Glutamatergic neuron (in vitro differentiated cells): ENCODE measurements at regions not wholly inside any gene's neighbourhood (a gene's known extent, or its start where the extent isn't known, plus 50 kb on each side); places are given as distances from the start of the nearest gene placed in this dataset.

Experiments
- DNase-seq: peaks from one replicate; pipeline ENCODE4 v3.0.0; 2022
- H3K27ac Mint-ChIP-seq: one replicate; pipeline ENCODE4 v1.8.0; 2020; ENCODE audit warnings: mild to moderate bottlenecking, mixed read lengths, inconsistent platforms; ENCODE audit not compliant: unreplicated experiment
- H3K27me3 Mint-ChIP-seq: one replicate; pipeline ENCODE4 v1.8.0; 2020; ENCODE audit warnings: mild to moderate bottlenecking, moderate library complexity, mixed read lengths, inconsistent platforms; ENCODE audit not compliant: unreplicated experiment
- H3K36me3 Mint-ChIP-seq: one replicate; pipeline ENCODE4 v1.8.0; 2020; ENCODE audit warnings: mild to moderate bottlenecking, mixed read lengths, inconsistent platforms; ENCODE audit not compliant: unreplicated experiment
- H3K4me1 Mint-ChIP-seq: one replicate; pipeline ENCODE4 v1.8.0; 2020; ENCODE audit warnings: mild to moderate bottlenecking, low read depth, mixed read lengths, inconsistent platforms; ENCODE audit not compliant: unreplicated experiment
- H3K4me3 Mint-ChIP-seq: one replicate; pipeline ENCODE4 v1.8.0; 2020; ENCODE audit warnings: mild to moderate bottlenecking, mixed read lengths, inconsistent platforms; ENCODE audit not compliant: unreplicated experiment
- H3K9me3 Mint-ChIP-seq: one replicate; pipeline ENCODE4 v1.8.0; 2020; ENCODE audit warnings: mild to moderate bottlenecking, moderate library complexity, mixed read lengths, inconsistent platforms; ENCODE audit not compliant: unreplicated experiment
- TF ChIP-seq, protein P1 (sequence below): fragments of 200-600 bp; sonication (generic); IDR thresholded peaks from one replicate; pipeline ENCODE4 v1.5.0; 2021; ENCODE audit not compliant: partially characterized antibody, unreplicated experiment

DNA sequence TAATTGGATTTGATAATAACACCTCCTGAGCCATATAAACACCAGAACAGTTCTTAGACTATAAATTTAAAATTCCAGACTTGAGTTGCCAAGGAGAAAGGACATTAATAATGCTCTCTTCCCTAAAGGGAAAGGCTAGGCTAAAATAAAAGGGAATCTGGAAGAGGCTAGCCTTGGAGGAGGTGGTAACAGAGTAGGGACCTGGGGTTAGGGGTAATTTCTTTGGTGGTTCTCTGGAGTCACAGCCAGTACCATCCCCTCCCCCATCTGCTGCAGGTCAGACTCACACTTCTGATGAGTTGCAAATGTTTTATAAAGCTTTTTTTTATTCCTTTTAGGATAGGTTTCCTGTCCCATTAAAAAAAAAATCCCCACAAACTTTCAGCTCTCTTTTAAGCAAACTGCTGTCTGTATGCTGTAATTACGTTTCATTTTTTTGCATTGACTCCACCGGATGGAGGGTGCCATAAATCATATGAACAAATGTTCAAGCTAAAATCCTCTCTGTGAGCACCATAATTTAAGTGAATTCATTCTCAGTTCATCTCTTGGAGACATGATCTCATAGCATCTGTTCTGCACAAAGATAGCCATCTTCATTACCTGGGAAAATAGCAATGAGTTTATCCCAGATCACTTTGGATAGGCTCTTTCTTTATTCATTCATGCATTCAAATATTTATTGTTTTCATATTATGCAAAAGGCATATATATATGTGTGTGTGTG is 379.6 kb downstream of the TTLL7 start:
- DNase-seq = no peak
- Mint-ChIP-seq H3K4me3 (no peak overlapping the region), H3K36me3 (no peaks in the 10 kb centered on the region), H3K27ac (no peak overlapping the region), H3K4me1 (peaks cover 23% of the 10 kb centered on the region), H3K9me3 (no peaks in the 10 kb centered on the region), H3K27me3 (peaks cover 2% of the 10 kb centered on the region)
- TF ChIP-seq, protein P1, sequence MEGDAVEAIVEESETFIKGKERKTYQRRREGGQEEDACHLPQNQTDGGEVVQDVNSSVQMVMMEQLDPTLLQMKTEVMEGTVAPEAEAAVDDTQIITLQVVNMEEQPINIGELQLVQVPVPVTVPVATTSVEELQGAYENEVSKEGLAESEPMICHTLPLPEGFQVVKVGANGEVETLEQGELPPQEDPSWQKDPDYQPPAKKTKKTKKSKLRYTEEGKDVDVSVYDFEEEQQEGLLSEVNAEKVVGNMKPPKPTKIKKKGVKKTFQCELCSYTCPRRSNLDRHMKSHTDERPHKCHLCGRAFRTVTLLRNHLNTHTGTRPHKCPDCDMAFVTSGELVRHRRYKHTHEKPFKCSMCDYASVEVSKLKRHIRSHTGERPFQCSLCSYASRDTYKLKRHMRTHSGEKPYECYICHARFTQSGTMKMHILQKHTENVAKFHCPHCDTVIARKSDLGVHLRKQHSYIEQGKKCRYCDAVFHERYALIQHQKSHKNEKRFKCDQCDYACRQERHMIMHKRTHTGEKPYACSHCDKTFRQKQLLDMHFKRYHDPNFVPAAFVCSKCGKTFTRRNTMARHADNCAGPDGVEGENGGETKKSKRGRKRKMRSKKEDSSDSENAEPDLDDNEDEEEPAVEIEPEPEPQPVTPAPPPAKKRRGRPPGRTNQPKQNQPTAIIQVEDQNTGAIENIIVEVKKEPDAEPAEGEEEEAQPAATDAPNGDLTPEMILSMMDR = no peak

DNA sequence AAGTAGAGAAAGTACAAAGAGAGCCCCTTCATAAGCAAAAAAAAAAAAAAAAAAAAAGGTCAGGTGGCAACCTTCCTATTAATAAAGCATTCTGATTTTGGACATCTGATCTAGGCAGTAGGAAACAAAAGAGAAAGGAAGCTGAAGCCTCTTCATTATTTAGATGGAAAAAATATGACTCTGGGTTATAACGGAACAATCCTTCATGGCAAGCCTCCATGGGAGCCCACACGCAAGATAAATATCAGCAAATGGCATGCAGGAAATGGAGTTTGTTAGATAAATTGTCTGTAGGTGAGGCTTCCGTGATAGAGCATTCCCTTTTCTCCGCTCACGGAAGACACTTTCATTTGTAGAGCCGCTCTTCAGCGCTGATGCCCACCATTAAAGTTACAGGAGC is 381.0 kb downstream of the TTLL7 start:
- Mint-ChIP-seq H3K4me3 (no peak overlapping the region), H3K9me3 (no peaks in the 10 kb centered on the region), H3K36me3 (no peaks in the 10 kb centered on the region), H3K4me1 (peaks cover 23% of the 10 kb centered on the region), H3K27me3 (peaks cover 2% of the 10 kb centered on the region), H3K27ac (no peak overlapping the region)
- TF ChIP-seq, protein P1 = no peak
- no peak for DNase-seq

DNA sequence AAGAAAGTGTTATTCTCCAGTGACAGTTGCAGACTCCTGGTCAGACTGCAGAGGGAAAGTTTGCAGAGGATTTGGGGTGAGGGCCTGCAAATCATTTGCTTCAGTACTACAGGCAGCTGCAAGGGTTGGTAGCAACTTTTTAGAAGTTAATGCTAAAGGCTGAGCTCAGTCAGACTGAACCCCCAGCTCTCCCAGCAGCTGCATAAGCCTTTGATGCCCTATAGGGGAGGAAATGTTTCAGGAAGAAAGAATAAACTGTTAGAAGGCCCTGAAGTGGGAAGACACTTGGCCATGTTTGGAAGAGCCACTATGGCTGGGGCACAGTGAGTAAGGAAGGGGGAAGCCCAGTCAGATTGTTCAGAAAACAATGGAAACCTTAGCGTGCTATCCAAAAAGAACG is 383.6 kb downstream of the TTLL7 start:
- Mint-ChIP-seq H3K36me3 (no peaks in the 10 kb centered on the region), H3K27ac (no peak overlapping the region), H3K27me3 (peaks cover 2% of the 10 kb centered on the region), H3K9me3 (no peaks in the 10 kb centered on the region), H3K4me1 (peaks cover 23% of the 10 kb centered on the region), H3K4me3 (no peak overlapping the region)
- DNase-seq = no peak
- TF ChIP-seq, protein P1 = no peak

DNA sequence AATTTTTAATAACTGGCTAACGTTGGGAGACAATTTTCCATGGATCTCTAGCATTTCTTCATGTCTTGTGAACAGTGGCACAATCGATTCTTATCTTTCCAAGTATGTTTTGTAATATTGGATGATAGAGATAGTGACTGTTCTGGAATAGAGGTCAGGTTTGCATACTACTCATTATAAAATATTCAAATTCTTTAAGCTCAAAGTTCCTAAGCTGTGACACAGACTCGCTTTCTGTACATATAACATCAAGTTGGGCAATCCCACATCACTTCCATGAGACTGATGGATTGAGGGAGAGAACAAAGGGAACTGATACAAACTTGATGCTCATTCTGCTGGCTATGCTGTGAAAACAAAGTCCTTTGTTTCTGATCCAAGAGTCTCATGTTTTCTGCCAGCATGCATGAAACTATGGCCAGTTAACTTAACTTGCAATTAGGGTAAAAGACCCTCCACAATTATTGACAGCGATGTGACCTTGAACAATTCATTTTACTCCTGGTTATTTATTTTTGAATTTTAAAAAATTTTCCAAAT is 392.4 kb downstream of the TTLL7 start:
- Mint-ChIP-seq H3K27ac (no peak overlapping the region), H3K4me3 (no peak overlapping the region), H3K27me3 (peaks cover 2% of the 10 kb centered on the region), H3K9me3 (no peaks in the 10 kb centered on the region), H3K4me1 (no peaks in the 10 kb centered on the region), H3K36me3 (no peaks in the 10 kb centered on the region)
- TF ChIP-seq, protein P1 = no peak
- DNase-seq = no peak

DNA sequence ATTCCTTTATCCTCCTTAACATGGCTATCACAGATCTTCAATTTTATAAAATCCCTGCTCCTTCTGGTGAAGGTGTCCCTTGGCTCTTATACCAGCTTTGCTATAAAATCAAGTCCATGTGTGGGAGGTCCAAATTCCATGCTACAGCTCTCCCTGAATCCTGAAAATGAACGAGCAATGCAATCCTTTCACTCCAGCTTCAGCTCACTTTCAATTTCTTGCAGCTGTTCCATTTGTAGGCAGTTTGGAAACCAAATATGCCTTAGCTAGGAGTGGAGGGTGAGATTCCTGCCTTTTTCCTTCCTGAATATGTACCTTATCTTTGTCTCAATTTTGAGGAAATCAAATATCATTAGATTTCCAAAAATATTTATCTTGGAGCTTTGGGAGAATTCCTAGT is 402.6 kb downstream of the TTLL7 start:
- DNase-seq = no peak
- H3K9me3 Mint-ChIP-seq = no peaks in the 10 kb centered on the region
- peaks cover 6% of the 10 kb centered on the region for H3K36me3 Mint-ChIP-seq
- H3K27me3 Mint-ChIP-seq = peaks cover 4% of the 10 kb centered on the region
- TF ChIP-seq, protein P1 = no peak
- H3K27ac Mint-ChIP-seq = no peak overlapping the region
- H3K4me3 Mint-ChIP-seq = no peak overlapping the region
- H3K4me1 Mint-ChIP-seq = no peaks in the 10 kb centered on the region
